Nephron progenitor cell (in vitro differentiated cells): ENCODE measurements at regions not wholly inside any gene's neighbourhood (a gene's known extent, or its start where the extent isn't known, plus 50 kb on each side); places are given as distances from the start of the nearest gene placed in this dataset.
"Not testable (repeated sequence)": the region's sequence is repeated elsewhere in the genome, so short reads cannot be mapped to it uniquely, and the experiment has no call there.

ENCODE experiments used
- DNase-seq: peaks from one replicate; pipeline ENCODE4 v3.0.0; 2021
- H3K27ac Mint-ChIP-seq: 2 replicates; pipeline ENCODE4 v1.8.0; 2021; ENCODE audit warnings: mild to moderate bottlenecking, moderate library complexity, mixed read lengths
- H3K27me3 Mint-ChIP-seq: 2 replicates; pipeline ENCODE4 v1.8.0; 2021; ENCODE audit warnings: mild to moderate bottlenecking, low read depth, mixed read lengths; ENCODE audit not compliant: poor library complexity
- H3K36me3 Mint-ChIP-seq: 2 replicates; pipeline ENCODE4 v1.8.0; 2021; ENCODE audit warnings: low read depth, mixed read lengths
- H3K4me1 Mint-ChIP-seq: 2 replicates; pipeline ENCODE4 v1.8.0; 2021; ENCODE audit warnings: mixed read lengths
- H3K4me3 Mint-ChIP-seq: 2 replicates; pipeline ENCODE4 v1.8.0; 2021; ENCODE audit warnings: mild to moderate bottlenecking, moderate library complexity, mixed read lengths
- H3K9me3 Mint-ChIP-seq: 2 replicates; pipeline ENCODE4 v1.8.0; 2021; ENCODE audit warnings: mild to moderate bottlenecking, moderate library complexity, mixed read lengths
- CTCF ChIP-seq: fragments of 200-600 bp; sonication (generic); IDR thresholded peaks from 2 replicates; pipeline ENCODE4 v1.5.0; 2021; ENCODE audit warnings: antibody characterized with exemption

GRCh38 chr16:75821117-75821516 lies 94.8 kb upstream of the CPHXL start:
- Mint-ChIP-seq H3K4me1 (no peaks in the 10 kb centered on the region), H3K27me3 (peaks cover 3% of the 10 kb centered on the region), H3K36me3 (no peaks in the 10 kb centered on the region), H3K4me3 (no peak overlapping the region), H3K9me3 (peaks cover 12% of the 10 kb centered on the region), H3K27ac (no peak overlapping the region)
- no peak for TF ChIP-seq CTCF
- DNase-seq, result no peak

- not testable (repeated sequence) for H3K4me1 Mint-ChIP-seq, H3K27ac Mint-ChIP-seq, H3K27me3 Mint-ChIP-seq, DNase-seq, H3K4me3 Mint-ChIP-seq
- H3K9me3 Mint-ChIP-seq, result peaks cover 45% of the 10 kb centered on the region
- H3K36me3 Mint-ChIP-seq, result peaks cover 29% of the 10 kb centered on the region
Observed at GRCh38 chr16:75825750-75826149, 99.5 kb upstream of the CPHXL start.

GRCh38 chr16:75827372-75828038 lies 101.2 kb upstream of the CPHXL start:
- not testable (repeated sequence) for H3K4me1 Mint-ChIP-seq, DNase-seq, H3K27ac Mint-ChIP-seq, H3K27me3 Mint-ChIP-seq
- H3K9me3 Mint-ChIP-seq, result peaks cover 62% of the 10 kb centered on the region
- peak overlapping the region; percentile 37 for H3K4me3 Mint-ChIP-seq
- H3K36me3 Mint-ChIP-seq, result peaks cover 38% of the 10 kb centered on the region

- not testable (repeated sequence) for DNase-seq, H3K27ac Mint-ChIP-seq, H3K27me3 Mint-ChIP-seq, H3K4me3 Mint-ChIP-seq
- peaks cover 32% of the 10 kb centered on the region for H3K4me1 Mint-ChIP-seq
- peaks cover 68% of the 10 kb centered on the region for H3K9me3 Mint-ChIP-seq
- peaks cover 51% of the 10 kb centered on the region for H3K36me3 Mint-ChIP-seq
Observed at GRCh38 chr16:75833385-75833784, 107.1 kb upstream of the CPHXL start.

GRCh38 chr16:75836347-75837010 lies 110.2 kb upstream of the CPHXL start:
- H3K9me3 Mint-ChIP-seq, result peaks cover 37% of the 10 kb centered on the region
- H3K27ac Mint-ChIP-seq, result peak overlapping the region; percentile 34
- peaks cover 24% of the 10 kb centered on the region for H3K36me3 Mint-ChIP-seq
- H3K4me3 Mint-ChIP-seq, result no peak overlapping the region
- no peak for DNase-seq
- no peak for TF ChIP-seq CTCF
- no peaks in the 10 kb centered on the region for H3K27me3 Mint-ChIP-seq
- H3K4me1 Mint-ChIP-seq, result peaks cover 51% of the 10 kb centered on the region

- Mint-ChIP-seq H3K36me3 (peaks cover 24% of the 10 kb centered on the region), H3K4me1 (peaks cover 53% of the 10 kb centered on the region)
Observed at GRCh38 chr16:75837264-75837663, 111.0 kb upstream of the CPHXL start.

GRCh38 chr16:75837681-75838080 lies 111.4 kb upstream of the CPHXL start:
- TF ChIP-seq CTCF, result no peak
- DNase-seq, result no peak
- H3K27me3 Mint-ChIP-seq, result no peaks in the 10 kb centered on the region
- peaks cover 53% of the 10 kb centered on the region for H3K4me1 Mint-ChIP-seq
- peaks cover 19% of the 10 kb centered on the region for H3K36me3 Mint-ChIP-seq
- H3K4me3 Mint-ChIP-seq, result no peak overlapping the region
- H3K27ac Mint-ChIP-seq, result peak overlapping the region; percentile 11
- H3K9me3 Mint-ChIP-seq, result peaks cover 25% of the 10 kb centered on the region

More at GRCh38 chr16:75837264-75837663, 111.0 kb upstream of the CPHXL start:
- H3K27ac Mint-ChIP-seq, result peak overlapping the region; percentile 11
- no peaks in the 10 kb centered on the region for H3K27me3 Mint-ChIP-seq
- no peak for TF ChIP-seq CTCF
- H3K4me3 Mint-ChIP-seq, result no peak overlapping the region
- peaks cover 29% of the 10 kb centered on the region for H3K9me3 Mint-ChIP-seq
- no peak for DNase-seq
